ENCODE measurements at regions not wholly inside any gene's neighbourhood (a gene's known extent, or its start where the extent isn't known, plus 50 kb on each side); places are given as distances from the start of the nearest gene placed in this dataset.

DNA sequence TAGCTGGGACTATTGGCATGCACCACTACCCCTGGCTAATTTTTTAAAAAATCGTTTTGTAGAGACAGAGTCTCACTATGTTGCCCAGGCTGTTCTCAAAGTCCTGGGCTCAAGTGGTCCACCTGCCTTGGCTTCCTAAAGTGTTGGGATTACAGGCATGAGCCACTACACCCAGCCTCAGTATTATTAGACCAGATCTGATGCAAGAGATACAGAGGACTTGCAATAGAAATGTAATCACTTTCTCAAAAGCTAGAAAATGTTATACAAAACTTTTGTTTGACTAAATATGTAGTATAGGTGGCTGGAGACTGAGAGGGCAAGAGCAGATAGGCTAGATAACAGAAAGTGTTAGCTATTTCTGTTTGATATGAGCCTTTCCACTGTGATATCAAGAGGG, 531.9 kb downstream of the SOX2 start:
- H3K9me3 Mint-ChIP-seq, result no peaks in the 10 kb centered on the region
- no peak overlapping the region for H3K27ac Mint-ChIP-seq
- H3K4me3 ChIP-seq (ENCODE audit: low read length), result no peak overlapping the region
- no peaks in the 10 kb centered on the region for H3K36me3 Mint-ChIP-seq (ENCODE audit: low read depth)
- H3K4me3 Mint-ChIP-seq, result no peak overlapping the region
- TF ChIP-seq, protein P1, sequence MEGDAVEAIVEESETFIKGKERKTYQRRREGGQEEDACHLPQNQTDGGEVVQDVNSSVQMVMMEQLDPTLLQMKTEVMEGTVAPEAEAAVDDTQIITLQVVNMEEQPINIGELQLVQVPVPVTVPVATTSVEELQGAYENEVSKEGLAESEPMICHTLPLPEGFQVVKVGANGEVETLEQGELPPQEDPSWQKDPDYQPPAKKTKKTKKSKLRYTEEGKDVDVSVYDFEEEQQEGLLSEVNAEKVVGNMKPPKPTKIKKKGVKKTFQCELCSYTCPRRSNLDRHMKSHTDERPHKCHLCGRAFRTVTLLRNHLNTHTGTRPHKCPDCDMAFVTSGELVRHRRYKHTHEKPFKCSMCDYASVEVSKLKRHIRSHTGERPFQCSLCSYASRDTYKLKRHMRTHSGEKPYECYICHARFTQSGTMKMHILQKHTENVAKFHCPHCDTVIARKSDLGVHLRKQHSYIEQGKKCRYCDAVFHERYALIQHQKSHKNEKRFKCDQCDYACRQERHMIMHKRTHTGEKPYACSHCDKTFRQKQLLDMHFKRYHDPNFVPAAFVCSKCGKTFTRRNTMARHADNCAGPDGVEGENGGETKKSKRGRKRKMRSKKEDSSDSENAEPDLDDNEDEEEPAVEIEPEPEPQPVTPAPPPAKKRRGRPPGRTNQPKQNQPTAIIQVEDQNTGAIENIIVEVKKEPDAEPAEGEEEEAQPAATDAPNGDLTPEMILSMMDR (conservative IDR thresholded peaks at IDR 0.05), result no peak
- no peaks in the 10 kb centered on the region for H3K36me3 ChIP-seq (ENCODE audit: control insufficient read depth, insufficient read depth, low read length)
- whole genome bisulfite sequencing, 2 experiments (ENCODE audit: insufficient coverage in 1 of 2, insufficient read length in 1 of 2), result 56 to 67% methylated on average over 1 of the region's 1 CpG
- peak overlapping the region; percentile 100 for H3K27ac ChIP-seq (ENCODE audit: low read depth, low read length)
- no peaks in the 10 kb centered on the region for H3K27me3 ChIP-seq (ENCODE audit: control insufficient read depth, insufficient read depth, low read length, poor library complexity, severe bottlenecking)
- H3K9me3 ChIP-seq (ENCODE audit: control insufficient read depth, low read length), result no peaks in the 10 kb centered on the region
- H3K4me1 ChIP-seq (ENCODE audit: control insufficient read depth, insufficient read depth, low read length), result no peaks in the 10 kb centered on the region
- no peak overlapping the region for H3K9ac ChIP-seq (ENCODE audit: extremely low read depth, low read length, poor library complexity, severe bottlenecking)
- H3K27me3 Mint-ChIP-seq (ENCODE audit: insufficient read depth), result no peaks in the 10 kb centered on the region
- H3K4me1 Mint-ChIP-seq, result no peaks in the 10 kb centered on the region
- no peak for DNase-seq

DNA sequence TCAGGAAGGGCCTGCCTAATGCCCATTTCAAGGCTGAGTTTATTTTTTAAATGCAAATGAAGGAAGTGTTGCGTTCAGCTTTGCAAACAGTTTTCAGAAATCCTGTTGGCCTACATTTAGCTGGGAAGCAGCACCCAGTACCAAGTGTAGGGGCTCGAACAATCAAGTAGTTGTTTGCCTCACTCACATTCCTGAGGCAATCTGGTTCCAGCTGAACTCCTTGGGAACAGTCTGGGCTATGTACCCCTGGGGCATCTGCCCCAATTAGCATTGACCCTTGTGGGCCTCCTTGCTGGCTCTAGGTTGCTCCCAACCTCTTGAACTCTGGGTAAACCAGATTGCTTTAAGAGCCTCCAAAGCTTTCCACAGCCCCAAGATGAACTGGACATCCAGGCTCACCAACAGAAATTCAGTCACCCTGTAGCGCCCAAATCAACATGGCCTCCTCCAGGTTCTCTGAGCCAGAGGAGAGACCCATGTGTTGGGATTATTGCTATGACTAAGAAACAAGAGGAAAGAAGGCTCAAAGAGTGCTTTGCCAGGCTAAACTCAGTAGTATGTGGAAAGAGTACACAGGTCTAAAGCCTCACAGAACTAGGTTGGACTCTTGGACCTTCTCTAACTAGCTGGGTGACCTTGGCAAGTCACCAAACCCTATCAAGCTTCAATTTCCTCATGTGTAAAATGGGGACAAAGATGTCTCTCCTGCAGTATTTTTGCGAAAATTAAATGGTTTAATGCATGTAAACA, 532.7 kb downstream of the SOX2 start:
- TF ChIP-seq, protein P1 (conservative IDR thresholded peaks at IDR 0.05), result no peak
- Mint-ChIP-seq H3K9me3 (no peaks in the 10 kb centered on the region), H3K27me3 (ENCODE audit: insufficient read depth) (no peaks in the 10 kb centered on the region), H3K27ac (no peak overlapping the region), H3K4me3 (no peak overlapping the region), H3K4me1 (no peaks in the 10 kb centered on the region), H3K36me3 (ENCODE audit: low read depth) (no peaks in the 10 kb centered on the region)
- no peak for DNase-seq
- no peaks in the 10 kb centered on the region for H3K36me3 ChIP-seq (ENCODE audit: control insufficient read depth, insufficient read depth, low read length)
- peak overlapping the region; percentile 100 for H3K27ac ChIP-seq (ENCODE audit: low read depth, low read length)
- no peaks in the 10 kb centered on the region for H3K4me1 ChIP-seq (ENCODE audit: control insufficient read depth, insufficient read depth, low read length)
- no peaks in the 10 kb centered on the region for H3K27me3 ChIP-seq (ENCODE audit: control insufficient read depth, insufficient read depth, low read length, poor library complexity, severe bottlenecking)
- no peak overlapping the region for H3K9ac ChIP-seq (ENCODE audit: extremely low read depth, low read length, poor library complexity, severe bottlenecking)
- H3K9me3 ChIP-seq (ENCODE audit: control insufficient read depth, low read length), result no peaks in the 10 kb centered on the region
- 85 to 90% methylated on average over 2 to 4 of the region's 4 CpGs for WGBS, 2 experiments (ENCODE audit: insufficient coverage in 1 of 2, insufficient read length in 1 of 2)
- H3K4me3 ChIP-seq (ENCODE audit: low read length), result no peak overlapping the region

DNA sequence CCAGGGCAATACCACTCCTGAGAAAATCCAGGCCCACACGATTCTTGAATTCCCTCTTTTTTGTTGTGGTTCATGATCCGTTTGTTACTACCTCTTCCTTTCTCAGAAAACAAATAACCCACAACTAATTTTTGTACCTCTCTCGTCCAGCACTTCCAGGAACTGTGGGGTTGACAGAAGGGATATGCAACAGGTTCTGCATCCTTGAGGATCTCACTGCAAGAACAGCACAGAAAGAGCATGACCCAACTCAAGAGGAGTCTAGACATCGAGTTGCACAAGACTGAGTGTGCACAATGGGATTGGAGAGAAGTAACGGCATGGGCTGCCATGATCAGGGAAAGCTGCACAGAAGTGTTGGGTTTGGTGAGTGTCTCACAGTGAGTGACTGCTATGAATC, 533.3 kb downstream of the SOX2 start:
- Mint-ChIP-seq H3K4me3 (no peak overlapping the region), H3K27me3 (ENCODE audit: insufficient read depth) (no peaks in the 10 kb centered on the region)
- WGBS, 2 experiments (ENCODE audit: insufficient coverage in 1 of 2, insufficient read length in 1 of 2), result 92 to 100% methylated on average over 3 to 5 of the region's 5 CpGs

More for the DNA sequence above, 533.3 kb downstream of the SOX2 start:
- no peaks in the 10 kb centered on the region for H3K4me1 ChIP-seq (ENCODE audit: control insufficient read depth, insufficient read depth, low read length)
- Mint-ChIP-seq H3K4me1 (no peaks in the 10 kb centered on the region), H3K27ac (no peak overlapping the region), H3K36me3 (ENCODE audit: low read depth) (no peaks in the 10 kb centered on the region), H3K9me3 (no peaks in the 10 kb centered on the region)
- H3K27ac ChIP-seq (ENCODE audit: low read depth, low read length), result no peak overlapping the region
- H3K9ac ChIP-seq (ENCODE audit: extremely low read depth, low read length, poor library complexity, severe bottlenecking), result no peak overlapping the region
- no peaks in the 10 kb centered on the region for H3K36me3 ChIP-seq (ENCODE audit: control insufficient read depth, insufficient read depth, low read length)
- no peak for DNase-seq
- TF ChIP-seq, protein P1 (conservative IDR thresholded peaks at IDR 0.05), result no peak
- no peak overlapping the region for H3K4me3 ChIP-seq (ENCODE audit: low read length)
- no peaks in the 10 kb centered on the region for H3K27me3 ChIP-seq (ENCODE audit: control insufficient read depth, insufficient read depth, low read length, poor library complexity, severe bottlenecking)
- H3K9me3 ChIP-seq (ENCODE audit: control insufficient read depth, low read length), result no peaks in the 10 kb centered on the region
